Ishikawa (cell line): ENCODE measurements at regions not wholly inside any gene's neighbourhood (a gene's known extent, or its start where the extent isn't known, plus 50 kb on each side); places are given as distances from the start of the nearest gene placed in this dataset.

ENCODE experiments used
- CREB1 ChIP-seq: IDR thresholded peaks from 2 replicates; pipeline ENCODE4 v1.6.1; 2012; ENCODE audit warnings: low read depth
- RAD21 ChIP-seq: IDR thresholded peaks from 2 replicates; pipeline ENCODE4 v1.6.1; 2012; ENCODE audit warnings: low read depth
- YY1 ChIP-seq: IDR thresholded peaks from 2 replicates; pipeline ENCODE4 v1.6.1; 2012; ENCODE audit warnings: low read depth
- TF ChIP-seq, protein P1 (sequence below): IDR thresholded peaks from 2 replicates; pipeline ENCODE4 v1.6.1; 2012; ENCODE audit warnings: low read depth, mild to moderate bottlenecking
- TF ChIP-seq, protein P2 (sequence below): IDR thresholded peaks from 2 replicates; pipeline ENCODE4 v1.6.1; 2012

DNA sequence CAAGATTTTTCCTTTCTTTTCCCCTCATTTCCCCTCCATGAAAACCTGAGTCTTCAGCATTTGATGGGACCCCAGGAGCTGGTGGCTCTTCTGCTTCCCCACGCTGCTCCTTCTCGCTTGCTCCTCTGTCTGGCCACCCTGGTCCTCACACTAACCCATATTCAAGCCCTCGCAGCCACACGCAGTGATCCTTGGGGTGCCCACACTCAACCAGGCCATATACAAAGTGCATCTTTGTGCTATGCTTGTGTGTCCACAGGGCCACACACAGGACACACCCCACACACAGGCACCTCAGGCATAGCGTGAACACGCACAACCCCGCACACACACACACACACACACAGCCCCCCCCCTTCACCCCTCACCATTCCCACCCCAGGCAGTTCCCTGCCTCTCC, 132.1 kb downstream of the URI1 start:
- TF ChIP-seq, protein P1, sequence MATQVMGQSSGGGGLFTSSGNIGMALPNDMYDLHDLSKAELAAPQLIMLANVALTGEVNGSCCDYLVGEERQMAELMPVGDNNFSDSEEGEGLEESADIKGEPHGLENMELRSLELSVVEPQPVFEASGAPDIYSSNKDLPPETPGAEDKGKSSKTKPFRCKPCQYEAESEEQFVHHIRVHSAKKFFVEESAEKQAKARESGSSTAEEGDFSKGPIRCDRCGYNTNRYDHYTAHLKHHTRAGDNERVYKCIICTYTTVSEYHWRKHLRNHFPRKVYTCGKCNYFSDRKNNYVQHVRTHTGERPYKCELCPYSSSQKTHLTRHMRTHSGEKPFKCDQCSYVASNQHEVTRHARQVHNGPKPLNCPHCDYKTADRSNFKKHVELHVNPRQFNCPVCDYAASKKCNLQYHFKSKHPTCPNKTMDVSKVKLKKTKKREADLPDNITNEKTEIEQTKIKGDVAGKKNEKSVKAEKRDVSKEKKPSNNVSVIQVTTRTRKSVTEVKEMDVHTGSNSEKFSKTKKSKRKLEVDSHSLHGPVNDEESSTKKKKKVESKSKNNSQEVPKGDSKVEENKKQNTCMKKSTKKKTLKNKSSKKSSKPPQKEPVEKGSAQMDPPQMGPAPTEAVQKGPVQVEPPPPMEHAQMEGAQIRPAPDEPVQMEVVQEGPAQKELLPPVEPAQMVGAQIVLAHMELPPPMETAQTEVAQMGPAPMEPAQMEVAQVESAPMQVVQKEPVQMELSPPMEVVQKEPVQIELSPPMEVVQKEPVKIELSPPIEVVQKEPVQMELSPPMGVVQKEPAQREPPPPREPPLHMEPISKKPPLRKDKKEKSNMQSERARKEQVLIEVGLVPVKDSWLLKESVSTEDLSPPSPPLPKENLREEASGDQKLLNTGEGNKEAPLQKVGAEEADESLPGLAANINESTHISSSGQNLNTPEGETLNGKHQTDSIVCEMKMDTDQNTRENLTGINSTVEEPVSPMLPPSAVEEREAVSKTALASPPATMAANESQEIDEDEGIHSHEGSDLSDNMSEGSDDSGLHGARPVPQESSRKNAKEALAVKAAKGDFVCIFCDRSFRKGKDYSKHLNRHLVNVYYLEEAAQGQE = no peak
- TF ChIP-seq RAD21 (no peak), CREB1 (no peak), YY1 (no peak)
- TF ChIP-seq, protein P2, sequence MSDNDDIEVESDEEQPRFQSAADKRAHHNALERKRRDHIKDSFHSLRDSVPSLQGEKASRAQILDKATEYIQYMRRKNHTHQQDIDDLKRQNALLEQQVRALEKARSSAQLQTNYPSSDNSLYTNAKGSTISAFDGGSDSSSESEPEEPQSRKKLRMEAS = no peak
